A549 (cell line): ENCODE measurements at regions not wholly inside any gene's neighbourhood (a gene's known extent, or its start where the extent isn't known, plus 50 kb on each side); places are given as distances from the start of the nearest gene placed in this dataset.

ENCODE experiments used
- ATAC-seq, 2 experiments: fragments of 200-7000 bp in 1 of 2; fragments of >200 bp in 1 of 2; cut with Nextera tagmentation in 1 of 2; cut with Tn5 transposase in 1 of 2; 3 replicates each; pipeline versions ENCODE4 v1.8.0 to v1.9.1; 2018 to 2020; ENCODE audit warnings: mild to moderate bottlenecking in 1 of 2, moderate library complexity in 1 of 2
- CTCF ChIA-PET: fragments of 300-600 bp; sonication (Branson Sonifier 250); formaldehyde crosslinking; extraction: SDS; loops from one replicate; lab custom pipeline; 2021; ENCODE audit warnings: antibody characterized with exemption, inconsistent platforms; lab: Yijun Ruan, JAX
- POLR2A ChIA-PET: fragments of 350-600 bp; formaldehyde crosslinking; extraction: SDS; loops from one replicate; lab custom pipeline; 2021; ENCODE audit warnings: antibody characterized with exemption, inconsistent platforms; lab: Yijun Ruan, JAX
- DNase-seq, 2 experiments: peaks; one replicate each; pipeline versions ENCODE4 v3.0.0 to v3.0.0-alpha.2; 2011 to 2016; ENCODE audit warnings: low read depth in 1 of 2, low spot score in 1 of 2
- FAIRE-seq: peaks from 2 replicates; lab custom pipeline; 2011; peaks lifted over from hg19 to GRCh38; lab: Jason Lieb, UNC
- H3K27ac ChIP-seq, 2 experiments: fragments of >200 bp; sonication (Bioruptor Twin); formaldehyde crosslinking; 3 replicates each; pipeline ENCODE4 v1.5.1; 2016 to 2017
- H3K4me1 ChIP-seq: fragments of >200 bp; sonication (Bioruptor Twin); formaldehyde crosslinking; 3 replicates; pipeline ENCODE4 v1.6.1; 2016
- H3K4me2 ChIP-seq: fragments of >200 bp; sonication (Bioruptor Twin); formaldehyde crosslinking; 3 replicates; pipeline ENCODE4 v1.6.1; 2016
- H3K4me3 ChIP-seq: fragments of >200 bp; sonication (Bioruptor Twin); formaldehyde crosslinking; 3 replicates; pipeline ENCODE4 v1.5.1; 2016
- H3K9me3 ChIP-seq: fragments of >200 bp; sonication (Bioruptor Twin); formaldehyde crosslinking; 3 replicates; pipeline ENCODE4 v1.6.1; 2016
- CBX8 ChIP-seq: fragments of 200-600 bp; sonication (generic); IDR thresholded peaks from 2 replicates; pipeline ENCODE4 v1.6.1; 2016
- EHMT2 ChIP-seq: fragments of 200-600 bp; sonication (generic); IDR thresholded peaks from 2 replicates; pipeline ENCODE4 v1.6.1; 2016; ENCODE audit warnings: antibody characterized with exemption, low read depth, mild to moderate bottlenecking, moderate library complexity
- FOSB ChIP-seq: fragments of 250-450 bp; sonication (Bioruptor Pico); IDR thresholded peaks from 2 replicates; pipeline ENCODE4 v1.5.0; 2020; ENCODE audit warnings: mild to moderate bottlenecking, moderate library complexity
- FOSL2 ChIP-seq, 2 experiments: fragments of 450-650 bp in 1 of 2; fragments of >200 bp in 1 of 2; sonication (Bioruptor Twin) in 1 of 2; formaldehyde crosslinking; IDR thresholded peaks; 2 replicates each; pipeline versions ENCODE4 v1.5.0 to v1.6.1; 2016 to 2020; ENCODE audit warnings: mild to moderate bottlenecking in 1 of 2, moderate library complexity in 1 of 2
- HDAC2 ChIP-seq: fragments of 200-600 bp; sonication (generic); IDR thresholded peaks from 2 replicates; pipeline ENCODE4 v1.6.1; 2016
- HEYL ChIP-seq: fragments of 250-450 bp; sonication (Bioruptor Pico); IDR thresholded peaks from 2 replicates; pipeline ENCODE4 v1.8.0; 2021; ENCODE audit warnings: mild to moderate bottlenecking, moderate library complexity
- KDM1A ChIP-seq: fragments of 200-600 bp; sonication (generic); IDR thresholded peaks from 2 replicates; pipeline ENCODE4 v1.6.1; 2016; ENCODE audit warnings: low read depth, mild to moderate bottlenecking
- KDM5A ChIP-seq: fragments of 200-600 bp; sonication (generic); IDR thresholded peaks from 2 replicates; pipeline ENCODE4 v1.6.1; 2016; ENCODE audit warnings: antibody characterized with exemption, mild to moderate bottlenecking
- MAFK ChIP-seq: fragments of 450-650 bp; IDR thresholded peaks from 2 replicates; pipeline ENCODE4 v1.6.1; 2014; ENCODE audit not compliant: partially characterized antibody
- MAZ ChIP-seq: fragments of 150-350 bp; IDR thresholded peaks from 2 replicates; pipeline ENCODE4 v1.6.1; 2014; ENCODE audit warnings: antibody characterized with exemption, low read depth, low read length, borderline replicate concordance
- NFE2L2 ChIP-seq: fragments of 150-350 bp; conservative IDR thresholded peaks from 2 replicates; pipeline ENCODE4 v1.6.1; 2014; ENCODE audit warnings: low read length
- NR3C1 ChIP-seq: fragments of >200 bp; sonication (Bioruptor Twin); formaldehyde crosslinking; IDR thresholded peaks from 3 replicates; pipeline ENCODE4 v1.6.1; 2017
- PHF8 ChIP-seq: fragments of 200-600 bp; sonication (generic); IDR thresholded peaks from 2 replicates; pipeline ENCODE4 v1.6.1; 2016; ENCODE audit warnings: low read depth, mild to moderate bottlenecking, antibody characterized with exemption, moderate library complexity, borderline replicate concordance
- RAD21 ChIP-seq, 2 experiments: fragments of >200 bp in 1 of 2; sonication (Bioruptor Twin) in 1 of 2; formaldehyde crosslinking in 1 of 2; IDR thresholded peaks in 1 of 2; conservative IDR thresholded peaks in 1 of 2; 2 replicates in 1 of 2; 3 replicates in 1 of 2; pipeline ENCODE4 v1.6.1; 2012 to 2018; ENCODE audit warnings: inconsistent platforms in 1 of 2
- RFX5 ChIP-seq: fragments of 450-650 bp; IDR thresholded peaks from 2 replicates; pipeline ENCODE4 v1.7.1; 2014; ENCODE audit warnings: antibody characterized with exemption, mild to moderate bottlenecking, moderate library complexity
- RNF2 ChIP-seq: fragments of 200-600 bp; sonication (generic); IDR thresholded peaks from 2 replicates; pipeline ENCODE4 v1.6.1; 2016; ENCODE audit warnings: low read depth, mild to moderate bottlenecking, antibody characterized with exemption, moderate library complexity, borderline replicate concordance
- TFCP2L1 ChIP-seq: fragments of 250-450 bp; sonication (Bioruptor Pico); IDR thresholded peaks from 2 replicates; pipeline ENCODE4 v1.5.0; 2021; ENCODE audit warnings: mild to moderate bottlenecking
- TP53 ChIP-seq: fragments of 250-450 bp; sonication (Bioruptor Pico); IDR thresholded peaks from 2 replicates; pipeline ENCODE4 v1.5.0; 2021; ENCODE audit warnings: mild to moderate bottlenecking, moderate library complexity
- ZC3H11A ChIP-seq: fragments of 450-650 bp; IDR thresholded peaks from 2 replicates; pipeline ENCODE4 v1.6.1; 2014; ENCODE audit warnings: antibody characterized with exemption, mild to moderate bottlenecking
- ZFP36 ChIP-seq: fragments of 450-650 bp; IDR thresholded peaks from 2 replicates; pipeline ENCODE4 v1.6.1; 2014; ENCODE audit warnings: borderline replicate concordance; ENCODE audit not compliant: partially characterized antibody
- WGBS: methylation state at CpG from one replicate; pipeline ENCODE4 v1.1.6; 2017; ENCODE audit errors: missing lambda C conversion rate; 5-methylcytosine and 5-hydroxymethylcytosine counted together
- TF ChIP-seq, protein P1 (sequence below): fragments of 250-450 bp; sonication (Bioruptor Pico); IDR thresholded peaks from 2 replicates; pipeline ENCODE4 v1.5.0; 2020; ENCODE audit warnings: low read depth, mild to moderate bottlenecking, moderate library complexity
- TF ChIP-seq, protein P2 (sequence below): fragments of >200 bp; sonication (Bioruptor Twin); formaldehyde crosslinking; IDR thresholded peaks from 3 replicates; pipeline ENCODE4 v1.6.1; 2016
- TF ChIP-seq, protein P3 (sequence below): fragments of >200 bp; sonication (Bioruptor Twin); formaldehyde crosslinking; IDR thresholded peaks from 3 replicates; pipeline ENCODE4 v1.5.1; 2016

DNA sequence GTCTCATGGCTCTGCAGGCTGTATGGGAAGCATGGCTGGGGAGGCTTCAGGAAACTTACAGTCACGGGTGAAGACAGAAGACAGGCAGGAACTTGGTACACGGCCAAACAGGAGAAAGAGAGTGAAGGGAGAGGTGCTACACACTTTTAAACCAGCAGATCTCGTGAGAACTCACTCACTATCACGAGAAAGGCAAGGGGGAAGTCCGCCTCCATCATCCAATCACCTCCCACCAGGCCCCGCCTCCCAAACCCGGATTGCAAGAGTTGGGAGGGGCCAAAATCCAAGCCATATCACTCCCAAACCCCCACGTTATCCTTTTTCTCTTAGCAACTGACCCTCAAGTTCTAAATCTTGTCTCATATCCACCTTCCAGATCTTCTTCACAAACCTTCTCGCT lies 1710.5 kb upstream of the TENM3 start:
- 1% methylated on average over 9 of the region's 9 CpGs for WGBS
- Histone ChIP-seq H3K4me3 (no peak overlapping the region), H3K27ac (no peak overlapping the region), H3K4me1 (no peaks in the 10 kb centered on the region), H3K9me3 (no peaks in the 10 kb centered on the region), H3K4me2 (no peak overlapping the region)
- no peak for TF ChIP-seq KDM1A
- TF ChIP-seq MAZ, result no peak
- no peak for TF ChIP-seq KDM5A
- no peak for TF ChIP-seq ZFP36
- TF ChIP-seq EHMT2, result no peak
- TF ChIP-seq, protein P1, sequence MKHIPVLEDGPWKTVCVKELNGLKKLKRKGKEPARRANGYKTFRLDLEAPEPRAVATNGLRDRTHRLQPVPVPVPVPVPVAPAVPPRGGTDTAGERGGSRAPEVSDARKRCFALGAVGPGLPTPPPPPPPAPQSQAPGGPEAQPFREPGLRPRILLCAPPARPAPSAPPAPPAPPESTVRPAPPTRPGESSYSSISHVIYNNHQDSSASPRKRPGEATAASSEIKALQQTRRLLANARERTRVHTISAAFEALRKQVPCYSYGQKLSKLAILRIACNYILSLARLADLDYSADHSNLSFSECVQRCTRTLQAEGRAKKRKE, result no peak
- no peak for TF ChIP-seq HEYL (CRISPR knock-in tag)
- no peak for TF ChIP-seq RFX5
- no peak for TF ChIP-seq NFE2L2
- ChIA-PET CTCF (no interaction called here), POLR2A (no interaction called here)
- FAIRE-seq, result no peak
- no peak for ATAC-seq
- peak in 1 of 2 experiments; percentile 9 for DNase-seq

- TF ChIP-seq NFE2L2 (no peak), MAFK (peak; percentile 69)
- TF ChIP-seq, all 56 proteins: peak for 1
- H3K4me2 ChIP-seq, result no peak overlapping the region
- ChIA-PET POLR2A (no interaction called here), CTCF (no interaction called here)
- 3% methylated on average over 8 of the region's 8 CpGs for WGBS
- ATAC-seq (no peak), FAIRE-seq (no peak), DNase-seq (no peak)
- no peaks in the 10 kb centered on the region for H3K9me3 ChIP-seq
- H3K27ac ChIP-seq, result no peak overlapping the region
- no peak overlapping the region for H3K4me3 ChIP-seq
- H3K4me1 ChIP-seq, result no peaks in the 10 kb centered on the region
Measured at GRCh38 chr4:180538384-180539057, 1704.7 kb upstream of the TENM3 start.

DNA sequence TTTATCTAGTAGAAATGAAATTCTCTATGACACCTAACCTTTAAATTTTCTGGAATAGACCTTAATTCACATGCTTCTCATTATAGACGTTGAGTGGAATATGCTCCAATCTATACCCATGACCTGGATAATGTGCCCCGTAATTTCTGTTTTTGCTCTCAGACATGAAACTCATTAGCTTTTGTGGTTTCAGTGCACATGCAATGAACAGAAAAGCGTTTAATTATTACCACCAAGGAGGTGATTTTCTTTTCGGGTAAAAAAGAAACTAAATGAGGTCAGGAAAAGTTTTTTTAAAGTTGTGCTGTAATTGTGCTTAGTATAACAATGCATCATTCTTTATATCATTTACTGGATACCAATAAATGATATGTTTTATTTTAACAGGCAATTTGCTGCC lies 1703.9 kb upstream of the TENM3 start:
- TF ChIP-seq FOSB (CRISPR knock-in tag), result no peak
- TF ChIP-seq MAFK, result no peak
- TF ChIP-seq, protein P2, sequence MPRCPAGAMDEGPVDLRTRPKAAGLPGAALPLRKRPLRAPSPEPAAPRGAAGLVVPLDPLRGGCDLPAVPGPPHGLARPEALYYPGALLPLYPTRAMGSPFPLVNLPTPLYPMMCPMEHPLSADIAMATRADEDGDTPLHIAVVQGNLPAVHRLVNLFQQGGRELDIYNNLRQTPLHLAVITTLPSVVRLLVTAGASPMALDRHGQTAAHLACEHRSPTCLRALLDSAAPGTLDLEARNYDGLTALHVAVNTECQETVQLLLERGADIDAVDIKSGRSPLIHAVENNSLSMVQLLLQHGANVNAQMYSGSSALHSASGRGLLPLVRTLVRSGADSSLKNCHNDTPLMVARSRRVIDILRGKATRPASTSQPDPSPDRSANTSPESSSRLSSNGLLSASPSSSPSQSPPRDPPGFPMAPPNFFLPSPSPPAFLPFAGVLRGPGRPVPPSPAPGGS, result no peak
- no peak for TF ChIP-seq TP53 (CRISPR knock-in tag)
- TF ChIP-seq FOSL2 (IDR thresholded peaks at IDR 0.05), result no peak
- TF ChIP-seq FOSL2 (CRISPR knock-in tag; IDR thresholded peaks at IDR 0.05), result no peak
- no peak for TF ChIP-seq RNF2
- no peak for TF ChIP-seq CBX8
- no peak for TF ChIP-seq NR3C1
- FAIRE-seq, result no peak
- CTCF ChIA-PET, result no interaction called here
- POLR2A ChIA-PET, result no interaction called here
- WGBS, result 1% methylated on average over 4 of the region's 4 CpGs
- no peak overlapping the region for H3K27ac ChIP-seq
- H3K4me2 ChIP-seq, result no peak overlapping the region
- H3K9me3 ChIP-seq, result no peaks in the 10 kb centered on the region
- no peak overlapping the region for H3K4me3 ChIP-seq
- no peaks in the 10 kb centered on the region for H3K4me1 ChIP-seq
- no peak for ATAC-seq
- no peak for DNase-seq

- Histone ChIP-seq H3K27ac (no peak overlapping the region), H3K9me3 (no peaks in the 10 kb centered on the region), H3K4me3 (no peak overlapping the region), H3K4me2 (no peak overlapping the region), H3K4me1 (no peaks in the 10 kb centered on the region)
- no peak for ATAC-seq
- FAIRE-seq, result no peak
- no peak for DNase-seq
- POLR2A ChIA-PET, result no interaction called here
- CTCF ChIA-PET, result no interaction called here
- TF ChIP-seq KDM5A (no peak), FOSL2 (IDR thresholded peaks at IDR 0.05) (no peak), FOSL2 (CRISPR knock-in tag; IDR thresholded peaks at IDR 0.05) (no peak), ZC3H11A (no peak), PHF8 (no peak), TFCP2L1 (CRISPR knock-in tag) (no peak), FOSB (CRISPR knock-in tag) (no peak), RFX5 (no peak), RAD21 (conservative IDR thresholded peaks at IDR 0.05 in 1 of 2, IDR thresholded peaks at IDR 0.05 in 1 of 2) (no peak), ZFP36 (no peak), HDAC2 (no peak), EHMT2 (no peak)
- TF ChIP-seq, protein P3, sequence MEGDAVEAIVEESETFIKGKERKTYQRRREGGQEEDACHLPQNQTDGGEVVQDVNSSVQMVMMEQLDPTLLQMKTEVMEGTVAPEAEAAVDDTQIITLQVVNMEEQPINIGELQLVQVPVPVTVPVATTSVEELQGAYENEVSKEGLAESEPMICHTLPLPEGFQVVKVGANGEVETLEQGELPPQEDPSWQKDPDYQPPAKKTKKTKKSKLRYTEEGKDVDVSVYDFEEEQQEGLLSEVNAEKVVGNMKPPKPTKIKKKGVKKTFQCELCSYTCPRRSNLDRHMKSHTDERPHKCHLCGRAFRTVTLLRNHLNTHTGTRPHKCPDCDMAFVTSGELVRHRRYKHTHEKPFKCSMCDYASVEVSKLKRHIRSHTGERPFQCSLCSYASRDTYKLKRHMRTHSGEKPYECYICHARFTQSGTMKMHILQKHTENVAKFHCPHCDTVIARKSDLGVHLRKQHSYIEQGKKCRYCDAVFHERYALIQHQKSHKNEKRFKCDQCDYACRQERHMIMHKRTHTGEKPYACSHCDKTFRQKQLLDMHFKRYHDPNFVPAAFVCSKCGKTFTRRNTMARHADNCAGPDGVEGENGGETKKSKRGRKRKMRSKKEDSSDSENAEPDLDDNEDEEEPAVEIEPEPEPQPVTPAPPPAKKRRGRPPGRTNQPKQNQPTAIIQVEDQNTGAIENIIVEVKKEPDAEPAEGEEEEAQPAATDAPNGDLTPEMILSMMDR, result no peak
- TF ChIP-seq, protein P1, result no peak
Measured at GRCh38 chr4:180541678-180542077, 1701.5 kb upstream of the TENM3 start.
